DND-41 (cell line): ENCODE measurements at regions not wholly inside any gene's neighbourhood (a gene's known extent, or its start where the extent isn't known, plus 50 kb on each side); places are given as distances from the start of the nearest gene placed in this dataset.

Experiments used
- CTCF ChIP-seq: IDR thresholded peaks from 2 replicates; pipeline ENCODE4 v1.5.1; 2012; ENCODE audit warnings: borderline replicate concordance, low read length, moderate library complexity, mild to moderate bottlenecking; ENCODE audit not compliant: poor library complexity, severe bottlenecking; ENCODE audit errors: extremely low read depth
- EZH2 ChIP-seq: IDR thresholded peaks from 3 replicates; pipeline ENCODE4 v1.6.1; 2012; ENCODE audit warnings: borderline replicate concordance, low read depth, mild to moderate bottlenecking, moderate library complexity, low read length, inconsistent platforms; ENCODE audit not compliant: severe bottlenecking

GRCh38 chr17:77373299-77374169 is 232.8 kb downstream of the SEC14L1 start:
- TF ChIP-seq CTCF (peak; percentile 24), EZH2 (no peak)
